ENCODE measurements at regions not wholly inside any gene's neighbourhood (a gene's known extent, or its start where the extent isn't known, plus 50 kb on each side); places are given as distances from the start of the nearest gene placed in this dataset.

DNA sequence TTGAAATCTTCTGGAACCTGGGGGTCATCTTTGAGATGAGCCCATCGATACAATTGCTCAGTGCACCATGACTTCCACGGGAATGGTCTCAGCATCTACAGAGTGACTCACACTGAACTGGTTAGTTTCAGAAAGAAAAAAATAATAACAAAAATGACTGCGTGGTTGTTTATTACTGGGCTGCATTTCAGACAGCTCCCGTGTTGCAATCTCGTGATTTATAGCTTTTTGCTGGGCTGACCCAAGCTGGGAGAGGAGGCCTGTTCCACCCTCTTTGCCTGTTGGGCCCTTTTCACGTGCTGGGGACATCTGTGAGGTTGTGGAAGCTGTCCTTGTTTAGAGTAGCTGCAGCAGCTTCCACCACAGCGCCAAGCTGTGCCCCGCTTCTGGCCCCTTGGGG is 225.5 kb downstream of the BMP7 start:
- Histone ChIP-seq H3K27ac (ENCODE audit: insufficient read length, low read depth, low read length) (no peak overlapping the region), H4K91ac (ENCODE audit: insufficient read length, low read depth, low read length) (no peak overlapping the region), H2BK20ac (ENCODE audit: low read depth, low read length, poor library complexity, severe bottlenecking) (no peak overlapping the region), H3K79me1 (ENCODE audit: insufficient read depth, low read depth, low read length, poor library complexity, severe bottlenecking) (no peaks in the 10 kb centered on the region), H3K18ac (ENCODE audit: insufficient read length, low read depth, low read length) (no peak overlapping the region), H3K27me3 (ENCODE audit: insufficient read depth, low read length) (no peaks in the 10 kb centered on the region), H2AFZ (ENCODE audit: low read length) (no peak overlapping the region), H3K56ac (ENCODE audit: insufficient read length, low read depth, low read length) (no peak overlapping the region), H3K9ac (ENCODE audit: extremely low read depth, insufficient read length, low read length) (no peak overlapping the region), H3K79me2 (ENCODE audit: insufficient read depth, low read length) (no peaks in the 10 kb centered on the region), H3T11ph (ENCODE audit: low read length) (no peak overlapping the region), H4K8ac (replicated peaks; ENCODE audit: insufficient read length, low read depth, low read length) (no peak overlapping the region), H2AK5ac (ENCODE audit: insufficient read length, low read length) (no peak overlapping the region), H3K4me2 (ENCODE audit: insufficient read depth, insufficient read length, low read length) (no peak overlapping the region), H2BK120ac (ENCODE audit: low read depth, low read length, poor library complexity, severe bottlenecking) (no peak overlapping the region), H3K23me2 (ENCODE audit: insufficient read length, low read depth, low read length, poor library complexity, severe bottlenecking) (no peaks in the 10 kb centered on the region), H2BK12ac (ENCODE audit: insufficient read length, low read depth, low read length) (no peak overlapping the region), H4K20me1 (ENCODE audit: control insufficient read depth, insufficient read depth, insufficient read length) (no peaks in the 10 kb centered on the region), H3K4ac (ENCODE audit: low read depth, low read length) (no peak overlapping the region), H2BK15ac (ENCODE audit: low read depth, low read length) (no peak overlapping the region), H3K4me1 (ENCODE audit: insufficient read depth, low read length) (no peaks in the 10 kb centered on the region), H3K14ac (ENCODE audit: insufficient read depth, low read length) (no peak overlapping the region), H3K23ac (ENCODE audit: insufficient read length, low read depth, low read length) (no peak overlapping the region), H2BK5ac (ENCODE audit: insufficient read length, low read length) (no peak overlapping the region), H3K9me3 (ENCODE audit: control insufficient read depth, low read depth, low read length) (no peaks in the 10 kb centered on the region), H4K5ac (ENCODE audit: insufficient read length, low read depth, low read length) (no peak overlapping the region)
- no CpG with 5 or more reads among the region's 8 CpGs for WGBS (ENCODE audit: extremely low coverage, insufficient read length, low lambda C conversion rate)
- Mint-ChIP-seq H3K36me3 (ENCODE audit: insufficient read depth in 1 of 3, low read depth in 3 of 3) (no peaks in the 10 kb centered on the region), H3K4me1 (no peaks in the 10 kb centered on the region), H3K9me3 (no peaks in the 10 kb centered on the region), H3K4me3 (no peak overlapping the region), H3K27ac (no peak overlapping the region), H3K27me3 (ENCODE audit: low read depth) (peaks cover 13% of the 10 kb centered on the region)
- TF ChIP-seq, protein P1, sequence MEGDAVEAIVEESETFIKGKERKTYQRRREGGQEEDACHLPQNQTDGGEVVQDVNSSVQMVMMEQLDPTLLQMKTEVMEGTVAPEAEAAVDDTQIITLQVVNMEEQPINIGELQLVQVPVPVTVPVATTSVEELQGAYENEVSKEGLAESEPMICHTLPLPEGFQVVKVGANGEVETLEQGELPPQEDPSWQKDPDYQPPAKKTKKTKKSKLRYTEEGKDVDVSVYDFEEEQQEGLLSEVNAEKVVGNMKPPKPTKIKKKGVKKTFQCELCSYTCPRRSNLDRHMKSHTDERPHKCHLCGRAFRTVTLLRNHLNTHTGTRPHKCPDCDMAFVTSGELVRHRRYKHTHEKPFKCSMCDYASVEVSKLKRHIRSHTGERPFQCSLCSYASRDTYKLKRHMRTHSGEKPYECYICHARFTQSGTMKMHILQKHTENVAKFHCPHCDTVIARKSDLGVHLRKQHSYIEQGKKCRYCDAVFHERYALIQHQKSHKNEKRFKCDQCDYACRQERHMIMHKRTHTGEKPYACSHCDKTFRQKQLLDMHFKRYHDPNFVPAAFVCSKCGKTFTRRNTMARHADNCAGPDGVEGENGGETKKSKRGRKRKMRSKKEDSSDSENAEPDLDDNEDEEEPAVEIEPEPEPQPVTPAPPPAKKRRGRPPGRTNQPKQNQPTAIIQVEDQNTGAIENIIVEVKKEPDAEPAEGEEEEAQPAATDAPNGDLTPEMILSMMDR (conservative IDR thresholded peaks at IDR 0.05): no peak
- DNase-seq: no peak
